Fibroblast of the conjunctiva (primary cell): ENCODE measurements at regions not wholly inside any gene's neighbourhood (a gene's known extent, or its start where the extent isn't known, plus 50 kb on each side); places are given as distances from the start of the nearest gene placed in this dataset.
"Not testable (repeated sequence)": the region's sequence is repeated elsewhere in the genome, so short reads cannot be mapped to it uniquely, and the experiment has no call there.

ENCODE experiments used
- DNase-seq: peaks from one replicate; pipeline ENCODE4 v3.0.0-alpha.2; 2010; ENCODE audit warnings: low read depth

DNA sequence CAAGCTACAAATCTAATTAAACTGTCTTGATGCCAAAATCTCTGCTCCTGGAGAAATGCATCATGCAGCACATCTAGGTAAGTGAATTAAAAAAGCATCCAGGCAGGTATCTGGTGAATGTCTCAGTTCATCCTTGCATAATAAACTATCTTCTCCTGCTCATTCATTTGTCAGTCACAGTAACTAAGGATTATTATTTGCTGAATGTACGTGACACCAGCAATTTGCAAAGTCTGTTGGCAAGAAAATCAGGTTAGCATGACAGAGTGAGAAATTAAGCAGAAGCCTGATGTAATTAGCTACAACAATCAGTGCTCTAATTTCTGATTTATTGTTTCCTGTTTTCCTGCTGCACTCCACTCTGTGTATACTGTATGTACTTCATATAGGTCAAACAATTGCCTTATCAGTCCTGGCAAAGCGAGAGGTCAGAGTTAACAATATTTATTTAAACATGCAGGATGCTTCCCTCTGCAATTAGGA is 213.6 kb downstream of the FBXO8 start:
- no peak for DNase-seq

DNA sequence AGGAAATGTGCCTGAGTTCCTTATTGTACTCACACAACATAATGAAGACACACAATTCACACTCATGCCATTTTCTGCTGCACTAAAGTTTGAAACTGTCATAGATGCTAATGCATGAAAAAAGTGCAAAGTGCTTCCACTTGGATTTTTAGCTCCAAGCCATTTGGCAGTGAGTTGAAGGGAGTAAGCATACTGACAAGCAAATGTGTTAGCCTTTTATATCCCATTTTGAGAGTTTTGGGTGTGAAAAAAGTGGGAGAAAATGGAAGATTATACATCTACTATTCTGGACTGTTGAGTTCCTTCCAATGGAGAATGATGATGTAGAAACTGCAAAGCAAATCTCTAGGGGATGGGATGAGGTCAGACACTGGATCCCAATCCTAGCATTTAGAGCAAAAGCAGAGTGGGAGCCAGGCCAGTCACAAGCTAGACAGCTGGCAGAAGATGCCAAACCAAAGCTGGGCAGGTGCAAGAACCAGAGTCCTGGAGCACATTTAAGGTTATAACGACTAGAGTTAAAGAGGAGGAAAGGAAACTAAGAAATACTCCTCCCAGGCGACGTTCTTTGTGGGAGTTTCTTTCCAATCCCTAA is 216.8 kb downstream of the FBXO8 start:
- DNase-seq, result no peak

DNA sequence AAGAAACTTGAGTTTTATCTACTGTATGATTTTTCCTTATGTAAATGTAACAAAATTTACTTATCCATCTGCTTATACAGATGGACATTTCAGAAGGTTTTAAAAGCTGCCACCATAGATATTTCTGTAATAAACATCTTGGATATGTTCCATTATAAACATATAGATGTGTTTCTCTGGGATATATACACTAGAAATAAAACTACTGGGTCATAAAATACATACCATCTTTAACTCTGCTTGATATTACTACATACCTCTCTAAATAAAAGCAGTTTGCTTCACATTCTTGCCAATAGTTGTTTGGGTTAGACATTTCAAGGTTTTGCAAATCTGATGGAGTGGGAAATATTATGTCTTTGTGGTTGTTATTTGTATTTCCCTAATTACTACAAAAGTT is 220.6 kb downstream of the FBXO8 start:
- DNase-seq, result no peak

DNA sequence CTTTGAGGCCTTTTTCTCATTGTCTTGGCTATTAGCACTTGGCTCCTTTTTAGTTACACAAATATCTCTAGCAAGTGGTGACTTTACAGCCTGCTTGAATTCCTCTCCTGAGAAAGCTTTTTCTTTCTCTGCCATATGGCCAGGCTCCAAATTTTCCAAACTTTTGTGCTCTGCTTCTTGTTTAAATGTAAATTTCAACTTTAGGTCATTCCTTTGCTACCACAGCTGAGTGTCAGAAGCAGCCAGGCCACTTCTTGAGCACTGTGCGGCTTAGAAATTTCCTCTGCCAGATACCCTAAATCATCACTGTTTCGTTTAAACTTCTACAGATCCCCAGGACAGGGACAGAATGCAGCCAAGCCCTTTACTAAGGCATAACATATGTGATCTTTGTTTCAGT is 222.4 kb downstream of the FBXO8 start:
- no peak for DNase-seq

DNA sequence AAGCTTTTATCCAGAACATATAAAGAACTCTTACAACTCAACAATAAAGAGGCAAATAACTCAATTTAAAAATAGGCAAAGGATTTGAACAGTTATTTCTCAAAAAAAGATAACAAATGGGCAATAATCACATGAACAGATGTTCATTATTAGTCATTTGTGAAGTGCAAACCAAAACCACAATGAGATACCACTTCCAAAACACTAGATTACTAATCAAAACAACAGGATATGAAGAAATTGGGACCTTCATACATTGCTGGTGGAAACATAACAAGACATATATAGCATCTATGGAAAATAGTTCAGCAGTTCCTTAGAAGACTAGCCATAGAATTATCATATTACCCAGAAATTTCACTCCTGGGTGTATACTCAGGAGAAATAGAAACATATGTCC is 224.6 kb downstream of the FBXO8 start:
- no peak for DNase-seq

DNA sequence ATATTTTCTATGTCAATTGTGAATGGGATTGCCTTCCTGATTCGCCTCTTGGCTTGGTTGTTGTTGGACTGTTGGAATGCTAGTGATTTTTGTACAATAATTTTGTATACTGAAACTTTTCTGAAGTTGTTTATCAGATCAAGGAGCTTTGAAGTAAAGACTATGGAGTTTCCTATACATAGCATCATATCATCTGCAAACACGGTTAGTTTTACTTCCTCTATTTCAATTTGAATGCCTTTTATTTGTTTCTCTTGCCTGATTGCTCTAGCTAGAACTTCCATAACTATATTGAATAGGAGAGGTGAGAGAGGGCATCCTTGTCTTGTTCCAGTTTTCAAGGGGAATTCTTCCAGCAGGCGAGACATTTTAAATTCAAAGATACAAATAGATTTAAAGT is 226.5 kb downstream of the FBXO8 start:
- DNase-seq, result no peak

DNA sequence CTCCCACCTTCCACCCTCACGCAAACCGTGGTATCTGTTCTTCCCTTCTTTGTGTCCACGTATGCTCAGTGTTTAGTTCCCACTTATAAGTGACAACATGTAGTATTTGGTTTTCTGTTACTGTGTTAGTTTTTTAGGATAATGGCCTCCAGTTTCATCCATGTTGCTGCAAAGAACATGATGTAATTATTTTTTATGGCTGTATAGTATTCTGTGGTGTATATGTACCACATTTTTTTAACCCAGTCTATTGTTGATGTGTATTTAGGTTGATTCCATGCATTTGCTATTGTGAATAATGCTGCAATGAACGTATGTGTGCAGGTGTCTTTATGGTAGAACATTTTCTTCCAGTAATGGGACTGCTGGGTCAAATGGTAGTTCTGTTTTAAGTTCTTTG is 228.1 kb downstream of the FBXO8 start:
- no peak for DNase-seq

DNA sequence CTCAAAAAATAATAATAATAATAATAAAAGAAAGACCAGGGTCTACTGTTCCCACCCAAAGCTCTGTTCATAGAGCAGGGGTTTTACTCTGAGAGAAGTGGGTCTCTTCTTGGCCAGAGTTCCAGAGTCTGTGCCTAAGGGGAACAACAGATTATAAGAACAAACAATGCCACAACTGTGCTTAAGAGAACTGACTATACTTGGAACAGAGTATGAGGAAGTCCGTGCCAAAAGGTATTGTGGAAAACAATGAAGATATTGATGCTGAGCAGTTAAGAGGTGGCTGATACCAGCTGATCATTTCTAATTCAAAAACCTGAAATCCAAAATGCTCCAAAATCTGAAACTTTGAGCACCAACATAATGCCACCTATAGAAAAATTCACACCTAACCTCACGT is 229.6 kb downstream of the FBXO8 start:
- DNase-seq, result no peak

DNA sequence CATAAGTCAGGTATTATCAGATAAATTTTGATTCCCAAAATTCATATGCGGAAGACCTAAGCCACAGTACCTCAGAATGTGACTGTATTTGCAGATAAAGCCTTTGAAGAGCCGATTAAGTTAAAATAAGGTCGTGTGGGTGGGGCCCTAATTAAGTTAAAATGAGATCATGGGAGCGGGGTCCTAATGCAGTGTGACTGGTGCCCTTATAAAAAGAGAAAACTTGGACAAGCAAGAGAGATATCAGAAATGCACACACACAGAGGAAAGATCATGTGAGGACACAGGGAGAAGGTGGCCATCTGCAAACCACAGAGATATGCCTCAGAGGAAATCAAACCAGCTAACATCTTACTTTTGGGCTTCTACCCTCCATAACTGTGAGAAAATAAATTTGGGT is 236.1 kb downstream of the FBXO8 start:
- DNase-seq, result no peak

DNA sequence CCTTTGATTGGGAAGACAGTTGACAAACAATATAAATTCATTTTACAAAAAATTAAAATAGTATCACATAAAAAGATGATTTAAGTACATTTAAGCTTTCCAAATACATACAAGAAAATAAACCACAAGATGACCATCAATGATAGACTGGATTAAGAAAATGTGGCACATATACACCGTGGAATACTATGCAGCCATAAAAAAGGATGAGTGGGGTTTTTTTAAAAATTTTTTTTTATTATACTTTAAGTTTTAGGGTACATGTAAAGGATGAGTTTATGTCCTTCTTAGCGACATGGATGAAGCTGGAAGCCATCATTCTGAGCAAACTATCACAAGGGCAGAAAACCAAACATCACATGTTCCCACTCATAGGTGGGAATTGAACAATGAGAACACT is 237.6 kb downstream of the FBXO8 start:
- DNase-seq, result not testable (repeated sequence)

DNA sequence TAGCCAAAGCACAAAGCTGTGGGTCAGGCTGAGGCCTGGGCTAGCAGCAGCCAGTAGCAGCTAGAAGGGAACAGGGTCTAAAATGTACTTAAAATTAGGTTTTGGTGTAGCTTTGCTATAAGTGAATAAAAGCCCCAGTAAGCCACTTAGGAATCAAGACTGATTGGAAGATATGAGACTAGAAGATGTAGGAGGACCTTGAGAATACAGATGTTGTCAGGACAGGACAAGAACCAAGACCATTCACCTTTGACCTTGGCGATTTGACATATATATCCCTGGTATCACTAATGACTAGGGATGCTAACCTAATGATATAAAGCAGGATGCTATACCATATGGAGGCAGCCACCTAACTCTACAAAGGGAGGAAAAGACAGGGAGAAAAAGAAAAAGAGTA is 238.1 kb downstream of the FBXO8 start:
- no peak for DNase-seq

DNA sequence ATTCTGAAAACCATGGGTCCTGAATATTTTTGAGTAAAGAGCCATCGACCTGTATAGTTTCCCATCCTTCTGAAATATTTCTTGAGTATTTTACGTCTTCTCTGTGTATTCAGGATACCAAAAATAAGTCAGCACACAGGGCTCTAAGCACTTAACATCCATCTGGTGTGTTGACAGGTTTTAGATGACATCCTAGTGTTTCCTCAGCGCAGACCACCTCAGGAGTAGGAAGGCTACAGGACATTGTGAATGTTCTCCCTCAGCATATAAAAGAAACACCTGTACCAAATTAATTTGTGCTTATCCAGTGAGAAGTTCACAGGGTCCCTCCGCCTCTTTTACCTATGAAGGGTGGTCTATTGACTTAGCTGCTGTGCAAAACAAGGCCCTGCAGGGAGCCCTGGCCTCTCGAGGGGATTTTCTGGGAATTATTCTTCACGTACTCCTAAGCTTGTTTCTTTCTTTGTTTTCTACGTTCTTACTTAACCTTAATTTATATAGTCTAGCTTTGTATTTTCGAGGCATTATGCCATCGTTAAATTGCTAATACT is 241.8 kb downstream of the FBXO8 start:
- no peak for DNase-seq

DNA sequence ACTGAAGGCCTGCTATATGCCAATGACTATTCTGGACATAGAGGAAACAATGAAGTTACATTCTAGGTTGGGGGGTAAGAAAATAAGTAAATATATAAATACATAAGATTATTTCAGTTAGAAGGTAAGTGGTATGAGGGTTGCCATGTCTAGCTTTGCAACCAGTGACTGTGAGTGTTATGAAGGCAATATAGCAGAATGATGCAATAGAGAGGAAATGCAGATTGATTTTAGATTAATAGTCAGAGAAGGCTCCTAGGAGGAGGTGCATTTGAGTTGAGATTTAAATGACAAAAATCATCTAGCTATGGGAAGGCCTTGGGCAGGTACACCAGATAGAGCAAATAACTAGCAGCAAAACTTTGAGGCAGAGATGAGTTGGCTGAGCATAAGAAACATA is 243.2 kb downstream of the FBXO8 start:
- no peak for DNase-seq

DNA sequence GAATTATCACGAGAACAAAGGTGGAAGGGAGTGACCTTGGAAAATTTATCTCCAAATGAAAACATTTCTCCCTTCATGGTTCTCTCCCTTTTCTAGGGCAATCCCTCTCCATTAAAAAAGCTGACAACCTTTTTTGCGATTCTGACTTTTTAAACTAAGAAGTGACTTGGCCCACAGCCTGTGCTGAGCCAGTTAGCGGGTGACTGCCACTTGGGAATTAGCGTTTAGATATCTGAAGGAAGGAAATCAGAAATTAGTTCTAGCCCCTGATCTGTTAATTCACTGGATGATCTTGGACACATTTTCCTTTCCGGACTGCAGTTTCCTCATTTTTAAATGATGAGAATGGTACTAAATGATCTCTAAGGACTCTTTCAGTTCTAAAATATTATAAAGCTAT is 245.0 kb downstream of the FBXO8 start:
- no peak for DNase-seq

DNA sequence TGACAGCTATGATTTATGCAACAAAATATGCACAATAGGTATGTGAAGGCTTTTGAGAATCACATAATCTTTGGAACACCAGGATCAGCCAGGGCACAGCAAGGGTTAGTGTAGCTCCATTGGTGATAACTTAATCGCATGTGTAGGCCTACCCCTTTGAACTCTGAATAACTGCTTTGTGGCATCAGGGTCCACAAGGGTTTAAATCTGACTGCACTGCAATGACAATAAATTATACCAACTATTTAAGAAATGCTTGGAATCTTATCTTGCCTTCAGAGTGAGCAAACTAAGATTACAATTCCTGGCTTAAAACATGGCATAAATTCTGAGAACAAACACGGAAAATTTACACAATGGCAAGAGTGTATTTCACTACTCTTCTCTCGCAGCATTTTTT is 245.8 kb downstream of the FBXO8 start:
- no peak for DNase-seq

DNA sequence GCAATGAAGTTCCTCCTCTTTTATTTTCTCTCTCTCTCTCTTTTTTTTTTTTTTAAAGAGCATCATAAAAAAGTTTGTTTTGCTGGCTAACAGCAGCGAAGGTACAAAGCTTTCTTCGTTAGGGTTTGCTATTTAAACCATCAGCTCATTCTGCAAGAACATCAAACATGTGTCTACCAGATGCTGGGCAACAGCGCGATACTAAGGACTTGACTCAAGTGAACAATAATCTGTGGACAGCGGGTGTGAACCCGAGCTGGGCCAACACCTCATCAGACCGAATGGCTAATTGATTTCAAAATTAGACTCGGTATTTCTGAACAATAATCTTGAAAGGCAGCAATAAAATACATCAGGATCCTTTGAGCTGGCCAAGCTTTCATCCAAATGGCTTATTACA is 246.4 kb downstream of the FBXO8 start:
- no peak for DNase-seq

DNA sequence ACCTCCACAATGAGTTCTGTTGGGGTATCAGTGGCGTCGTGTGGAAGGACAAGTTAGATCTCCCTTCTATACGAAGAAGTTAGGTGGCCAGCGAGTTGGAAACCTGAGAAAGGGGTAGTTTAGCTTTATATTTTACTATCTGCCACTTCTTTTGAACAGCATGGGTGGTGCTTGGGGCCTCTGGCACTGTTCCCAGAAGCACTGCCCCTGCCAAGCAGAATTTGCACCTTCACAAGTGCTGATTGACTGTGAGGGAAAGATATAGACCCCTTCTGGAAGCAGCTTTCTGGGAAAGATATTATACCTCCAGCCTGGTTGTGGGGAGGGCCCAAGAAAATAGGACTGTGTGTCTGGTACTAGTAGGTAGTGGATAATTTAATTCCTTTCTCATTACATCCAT is 246.9 kb downstream of the FBXO8 start:
- DNase-seq, result no peak

DNA sequence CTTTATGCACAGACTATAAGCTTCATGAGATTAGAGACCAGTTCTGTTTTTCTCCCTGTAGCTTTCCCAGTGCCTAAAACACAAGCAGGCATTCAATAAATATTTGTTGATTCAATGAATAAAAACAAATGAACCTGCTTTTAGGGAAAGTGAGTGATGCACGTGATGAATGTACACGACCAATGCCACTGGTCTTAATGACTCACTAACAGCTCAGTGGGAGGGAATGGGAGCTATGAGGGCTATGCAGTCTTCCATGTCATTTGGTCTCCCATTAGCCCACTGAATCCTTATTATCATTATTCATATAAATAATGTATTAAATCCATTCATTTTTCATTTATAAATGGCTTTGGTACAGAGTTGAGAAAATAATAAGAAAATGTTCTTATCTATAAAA is 247.4 kb downstream of the FBXO8 start:
- no peak for DNase-seq

DNA sequence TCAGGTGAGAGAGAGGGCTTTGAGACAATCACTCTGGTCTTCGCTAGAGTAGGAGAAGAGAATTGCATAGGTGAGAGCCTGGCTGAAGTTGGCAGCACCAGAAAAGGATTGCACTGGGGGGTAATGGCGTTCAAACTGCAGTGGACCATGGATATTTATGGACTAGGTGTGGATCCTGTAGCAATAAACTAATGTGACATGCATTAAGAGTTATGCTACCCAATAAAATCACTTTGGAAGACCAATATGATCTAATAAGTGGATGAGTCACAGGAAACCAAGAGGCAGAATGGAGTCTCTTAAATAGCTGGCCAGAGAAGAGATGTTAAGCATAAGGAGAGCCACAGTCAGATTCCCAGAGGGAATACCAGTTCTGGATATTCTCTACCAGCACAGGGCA is 259.8 kb downstream of the FBXO8 start:
- no peak for DNase-seq

DNA sequence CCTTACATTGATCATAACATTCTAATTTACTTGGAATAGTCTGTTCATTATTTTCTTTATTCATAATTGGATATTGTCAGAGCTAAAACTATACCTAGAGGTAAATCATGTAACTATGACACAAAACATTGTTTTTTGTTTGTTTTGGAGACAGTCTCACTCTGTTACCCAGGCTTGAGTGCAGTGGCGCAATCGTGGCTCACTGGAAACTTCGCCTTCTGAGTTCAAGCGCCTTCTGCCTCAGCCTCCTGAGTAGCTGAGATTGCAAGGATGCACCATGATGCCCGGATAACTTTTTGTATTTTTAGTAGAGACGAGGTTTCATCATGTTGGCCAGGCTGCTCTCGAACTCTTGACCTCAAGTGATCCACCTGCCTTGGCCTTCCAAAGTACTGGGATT is 265.2 kb downstream of the FBXO8 start:
- DNase-seq, result no peak

DNA sequence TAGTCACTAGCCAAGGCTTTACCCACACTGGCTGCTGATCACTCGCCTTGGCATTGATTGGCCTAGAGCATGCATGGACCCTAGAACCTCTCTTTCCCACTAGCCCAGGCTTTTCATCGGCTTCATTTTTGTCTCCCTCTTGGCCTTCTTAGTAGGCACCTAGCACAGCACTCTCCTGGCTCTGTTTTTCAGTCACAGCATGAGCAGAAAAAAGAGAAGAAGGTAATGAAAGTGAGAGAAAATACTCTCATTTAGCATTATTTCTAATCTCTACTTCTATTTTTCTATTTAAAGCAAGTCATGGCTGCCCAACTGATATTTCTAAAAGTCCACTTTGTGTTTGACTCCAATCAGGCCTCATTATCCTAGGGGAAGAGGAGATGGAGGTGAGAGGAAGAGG is 267.2 kb downstream of the FBXO8 start:
- DNase-seq, result no peak

DNA sequence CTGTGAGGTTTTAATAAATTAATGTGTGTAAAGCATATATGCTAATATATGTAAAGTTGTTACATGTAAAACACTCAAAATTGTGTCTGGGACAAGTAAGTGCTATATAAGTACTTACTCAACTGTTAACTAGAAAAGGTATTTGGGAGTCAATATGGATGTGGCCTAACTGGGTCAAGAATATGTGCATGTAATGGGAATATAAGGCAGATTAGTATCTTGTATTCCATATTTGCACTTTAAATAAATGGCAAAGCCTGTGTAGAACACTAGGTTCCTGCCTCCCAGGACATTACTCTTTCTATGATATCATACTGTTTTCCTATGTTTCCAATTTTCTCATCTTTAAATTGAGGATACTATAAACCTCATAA is 270.6 kb downstream of the FBXO8 start:
- no peak for DNase-seq

DNA sequence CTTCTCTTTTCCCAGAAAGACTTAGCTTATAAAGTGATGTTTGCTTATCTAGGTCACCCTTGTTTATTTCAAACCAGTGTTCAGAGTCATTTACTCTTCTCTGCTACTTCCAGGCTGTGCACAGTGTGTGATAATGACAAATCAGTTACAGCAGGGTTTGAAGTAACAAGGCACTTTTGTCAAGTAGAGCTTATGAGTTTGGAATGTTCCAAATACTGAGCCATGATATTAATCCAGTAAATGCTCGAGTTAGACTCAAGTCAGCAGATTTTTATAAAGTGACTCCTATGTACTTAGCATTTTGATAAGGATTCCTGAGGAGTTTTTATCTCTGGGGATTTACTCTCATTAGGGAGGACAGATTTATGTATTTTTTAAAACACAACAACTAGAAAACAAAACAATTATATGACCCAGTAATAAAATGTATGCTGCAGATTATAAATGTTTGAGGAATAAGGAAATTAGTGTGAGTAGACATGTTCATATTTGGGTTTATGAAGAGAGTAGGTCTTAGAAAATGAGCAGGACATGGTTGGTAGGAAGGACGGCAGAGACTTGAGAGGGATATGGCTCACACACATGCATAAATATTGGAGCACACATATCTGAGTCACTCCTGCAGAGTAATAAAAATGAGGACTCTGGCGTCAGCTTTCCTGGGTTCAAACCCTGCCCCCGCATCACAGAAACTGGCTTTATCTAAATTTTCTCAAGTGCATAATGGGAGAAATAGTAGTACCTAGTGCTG is 271.2 kb downstream of the FBXO8 start:
- DNase-seq, result no peak

DNA sequence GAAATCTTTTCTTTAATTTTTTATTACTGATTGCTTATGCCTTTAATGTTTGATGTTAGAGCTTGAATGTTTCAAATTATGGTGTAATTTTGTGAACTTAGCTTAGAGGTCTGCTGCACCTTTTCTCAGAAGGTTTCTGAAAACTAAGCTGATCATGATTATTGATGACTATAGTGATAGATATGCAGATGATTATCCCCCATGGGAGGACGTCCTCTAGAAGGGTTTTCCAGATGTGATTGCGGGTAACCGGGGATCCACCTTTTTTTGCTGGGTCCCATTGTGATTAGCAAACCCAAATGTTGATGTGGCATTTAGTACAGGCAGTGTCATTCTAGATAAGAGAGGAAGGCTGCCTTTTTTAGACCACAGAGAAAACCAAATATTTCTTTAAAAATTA is 272.9 kb downstream of the FBXO8 start:
- DNase-seq, result no peak
